Vagina (tissue), 2 donors: ENCODE measurements at regions not wholly inside any gene's neighbourhood (a gene's known extent, or its start where the extent isn't known, plus 50 kb on each side); places are given as distances from the start of the nearest gene placed in this dataset.

ENCODE experiments used
- POLR2A ChIP-seq, 2 donors: fragments of 450-650 bp; IDR thresholded peaks; one replicate each; pipeline ENCODE4 v1.6.1; 2017; ENCODE audit warnings: antibody characterized with exemption in 2 of 2, mild to moderate bottlenecking in 2 of 2, moderate library complexity in 2 of 2
- POLR2AphosphoS5 ChIP-seq, 2 donors: sonication (generic); formaldehyde crosslinking; IDR thresholded peaks; one replicate each; pipeline ENCODE4 v1.9.0; 2017; ENCODE audit warnings: antibody characterized with exemption in 2 of 2, mild to moderate bottlenecking in 2 of 2, low read depth in 1 of 2; ENCODE audit not compliant: insufficient read depth in 1 of 2

DNA sequence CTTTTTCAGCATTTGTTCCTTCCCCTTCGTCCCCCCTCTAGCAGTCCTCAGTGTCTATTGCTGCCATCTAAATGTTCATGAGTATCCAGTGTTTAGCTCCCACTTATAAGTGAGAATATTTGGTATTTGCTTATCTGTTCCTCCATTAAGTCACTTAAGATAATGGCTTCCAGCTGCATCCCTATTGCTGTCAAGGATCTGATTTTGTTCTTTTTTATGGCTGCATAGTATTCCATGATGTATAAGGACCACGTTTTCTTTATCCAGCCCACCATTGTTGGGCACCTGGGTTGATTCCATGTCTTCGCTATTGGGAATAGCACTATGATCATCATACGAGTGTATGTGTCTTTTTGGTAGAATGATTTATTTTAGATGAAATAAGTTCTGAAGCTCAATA is 166.9 kb upstream of the NCK2 start:
- TF ChIP-seq POLR2A (IDR thresholded peaks at IDR 0.05) = no peak
- no peak for TF ChIP-seq POLR2AphosphoS5 (IDR thresholded peaks at IDR 0.05; ENCODE audit: insufficient read depth in 1 of 2, low read depth in 1 of 2)
